SU-DHL-6 (cell line): ENCODE measurements at regions not wholly inside any gene's neighbourhood (a gene's known extent, or its start where the extent isn't known, plus 50 kb on each side); places are given as distances from the start of the nearest gene placed in this dataset.

Experiments used
- H2AFZ ChIP-seq: fragments of 200-600 bp; sonication (generic); 2 replicates; pipeline ENCODE4 v1.6.1; 2014; ENCODE audit warnings: low read depth, mild to moderate bottlenecking, moderate library complexity, mixed read lengths, antibody characterized with exemption, low read length; ENCODE audit not compliant: severe bottlenecking
- H3F3A ChIP-seq: fragments of 200-600 bp; shearing (Covaris generic); 2 replicates; pipeline ENCODE4 v1.6.0; 2016; ENCODE audit warnings: antibody characterized with exemption, mild to moderate bottlenecking; ENCODE audit not compliant: insufficient read depth
- H3K27ac ChIP-seq: fragments of 200-600 bp; sonication (generic); 2 replicates; pipeline ENCODE4 v1.5.1; 2016; ENCODE audit warnings: low read depth, mild to moderate bottlenecking, low read length, moderate library complexity, mixed read lengths
- H3K27me3 ChIP-seq: fragments of 200-600 bp; sonication (generic), shearing (Covaris generic); 2 replicates; pipeline ENCODE4 v1.6.0; 2014; ENCODE audit warnings: mild to moderate bottlenecking, low read length
- H3K36me3 ChIP-seq: fragments of 200-600 bp; sonication (generic); 2 replicates; pipeline ENCODE4 v1.6.1; 2014; ENCODE audit warnings: mild to moderate bottlenecking, low read length, mixed read lengths
- H3K4me2 ChIP-seq: fragments of 300-600, 200-600 bp; shearing (Covaris generic), sonication (generic); 2 replicates; pipeline ENCODE4 v1.6.0; 2014; ENCODE audit warnings: low read length, low read depth, mild to moderate bottlenecking; ENCODE audit not compliant: poor library complexity, severe bottlenecking
- H3K4me3 ChIP-seq: fragments of 200-600 bp; sonication (generic); 2 replicates; pipeline ENCODE4 v1.5.1; 2014; ENCODE audit warnings: antibody characterized with exemption, low read length, mild to moderate bottlenecking, mixed read lengths; ENCODE audit not compliant: insufficient read depth, poor library complexity, severe bottlenecking
- H3K79me2 ChIP-seq: fragments of 200-600 bp; sonication (generic); 2 replicates; pipeline ENCODE4 v1.6.1; 2014; ENCODE audit warnings: mild to moderate bottlenecking, low read length, moderate library complexity; ENCODE audit not compliant: insufficient read depth
- H3K9ac ChIP-seq: fragments of 200-600 bp; sonication (generic); 2 replicates; pipeline ENCODE4 v1.7.0; 2014; ENCODE audit warnings: mild to moderate bottlenecking, low read length
- H3K9me2 ChIP-seq: fragments of 200-600 bp; sonication (generic); replicated peaks from 2 replicates; pipeline ENCODE4 v1.6.1; 2014; ENCODE audit warnings: low read length; ENCODE audit not compliant: insufficient read depth
- H3K9me3 ChIP-seq: fragments of 200-600 bp; sonication (generic); 2 replicates; pipeline ENCODE4 v1.6.1; 2014; ENCODE audit warnings: low read length, mixed read lengths; ENCODE audit not compliant: insufficient read depth
- H4K20me1 ChIP-seq: fragments of 200-600 bp; sonication (generic); 2 replicates; pipeline ENCODE4 v1.6.1; 2014; ENCODE audit warnings: low read depth, mild to moderate bottlenecking, antibody characterized with exemption, low read length, moderate library complexity, mixed read lengths
- CTCF ChIP-seq: fragments of 200-600 bp; sonication (generic); IDR thresholded peaks from one replicate; pipeline ENCODE4 v1.5.1; 2017; ENCODE audit warnings: antibody characterized with exemption, mild to moderate bottlenecking, low read length, moderate library complexity; ENCODE audit not compliant: insufficient read depth, poor library complexity, severe bottlenecking
- EZH2phosphoT487 ChIP-seq: fragments of 200-600 bp; sonication (generic), shearing (Covaris generic); conservative IDR thresholded peaks from 2 replicates; pipeline ENCODE4 v1.6.1; 2018; ENCODE audit warnings: mild to moderate bottlenecking, antibody characterized with exemption, low read length, moderate library complexity, mixed read lengths

- Histone ChIP-seq H2AFZ (no peak overlapping the region), H3K27me3 (no peaks in the 10 kb centered on the region), H3K27ac (no peak overlapping the region), H3K36me3 (no peaks in the 10 kb centered on the region), H3K9me3 (no peaks in the 10 kb centered on the region), H3K9ac (no peak overlapping the region), H3K9me2 (no peaks in the 10 kb centered on the region), H3F3A (no peaks in the 10 kb centered on the region), H3K4me2 (no peak overlapping the region), H3K4me3 (no peak overlapping the region), H3K79me2 (no peaks in the 10 kb centered on the region), H4K20me1 (no peaks in the 10 kb centered on the region)
- TF ChIP-seq CTCF (no peak), EZH2phosphoT487 (no peak)
Observed at GRCh38 chr2:234377761-234378391, 119.0 kb downstream of the ARL4C start.

- H2AFZ ChIP-seq = no peak overlapping the region
- no peak overlapping the region for H3K27ac ChIP-seq
- no peaks in the 10 kb centered on the region for H4K20me1 ChIP-seq
- H3K9ac ChIP-seq = no peak overlapping the region
- H3K79me2 ChIP-seq = no peaks in the 10 kb centered on the region
- no peak overlapping the region for H3K4me3 ChIP-seq
- TF ChIP-seq CTCF (no peak), EZH2phosphoT487 (no peak)
- H3K9me2 ChIP-seq = no peaks in the 10 kb centered on the region
- H3K36me3 ChIP-seq = no peaks in the 10 kb centered on the region
- H3F3A ChIP-seq = no peaks in the 10 kb centered on the region
- H3K27me3 ChIP-seq = no peaks in the 10 kb centered on the region
- H3K4me2 ChIP-seq = no peak overlapping the region
- H3K9me3 ChIP-seq = no peaks in the 10 kb centered on the region
Observed at GRCh38 chr2:234376229-234376628, 120.7 kb downstream of the ARL4C start.

GRCh38 chr2:234375176-234375880, 121.6 kb downstream of the ARL4C start:
- no peak overlapping the region for H3K4me2 ChIP-seq
- no peaks in the 10 kb centered on the region for H3K27me3 ChIP-seq
- no peak overlapping the region for H3K27ac ChIP-seq
- no peak overlapping the region for H3K9ac ChIP-seq
- TF ChIP-seq EZH2phosphoT487 = no peak
- no peak for TF ChIP-seq CTCF
- no peaks in the 10 kb centered on the region for H3K36me3 ChIP-seq
- H3K4me3 ChIP-seq = no peak overlapping the region
- H3K79me2 ChIP-seq = no peaks in the 10 kb centered on the region
- H3K9me2 ChIP-seq = no peaks in the 10 kb centered on the region
- no peaks in the 10 kb centered on the region for H4K20me1 ChIP-seq
- no peaks in the 10 kb centered on the region for H3F3A ChIP-seq
- no peaks in the 10 kb centered on the region for H3K9me3 ChIP-seq
- H2AFZ ChIP-seq = no peak overlapping the region
